ENCODE measurements at regions not wholly inside any gene's neighbourhood (a gene's known extent, or its start where the extent isn't known, plus 50 kb on each side); places are given as distances from the start of the nearest gene placed in this dataset.
A peak's percentile ranks its signal among the peaks of the same experiment; 100 is the strongest.
"Not testable (repeated sequence)": the region's sequence is repeated elsewhere in the genome, so short reads cannot be mapped to it uniquely, and the experiment has no call there.

DNA sequence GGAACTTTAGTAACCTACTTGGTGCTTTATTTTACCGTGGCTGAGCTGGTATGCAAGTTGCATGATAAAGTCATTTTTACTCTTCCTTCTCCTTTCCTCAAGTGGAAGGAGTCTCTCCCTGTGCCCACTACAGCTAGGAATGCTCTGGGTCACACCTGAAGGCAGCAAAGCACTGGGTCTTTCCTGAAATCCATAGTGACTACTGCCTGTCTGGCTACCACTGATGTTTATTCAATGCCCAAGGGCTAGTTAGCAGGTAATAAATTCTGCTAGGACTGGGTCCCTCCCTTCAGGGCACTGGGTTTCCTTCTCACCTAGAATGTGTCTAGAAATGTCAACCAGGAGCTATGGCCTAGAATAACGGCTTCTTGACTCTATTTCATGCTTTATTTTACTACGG lies 1081.4 kb downstream of the FAT4 start:
- CTCF ChIA-PET: interaction anchor here (0.6 kb wide), 1 partner anchor 11 kb away, joined by 3 read pairs; no protein-coding TSS in a partner anchor
- POLR2A ChIA-PET (ENCODE audit: low non-redundant PET): no interaction called here
- no peak overlapping the region for H3K27ac ChIP-seq
- no peak for DNase-seq (ENCODE audit: low spot score)
- TF ChIP-seq, protein P1, sequence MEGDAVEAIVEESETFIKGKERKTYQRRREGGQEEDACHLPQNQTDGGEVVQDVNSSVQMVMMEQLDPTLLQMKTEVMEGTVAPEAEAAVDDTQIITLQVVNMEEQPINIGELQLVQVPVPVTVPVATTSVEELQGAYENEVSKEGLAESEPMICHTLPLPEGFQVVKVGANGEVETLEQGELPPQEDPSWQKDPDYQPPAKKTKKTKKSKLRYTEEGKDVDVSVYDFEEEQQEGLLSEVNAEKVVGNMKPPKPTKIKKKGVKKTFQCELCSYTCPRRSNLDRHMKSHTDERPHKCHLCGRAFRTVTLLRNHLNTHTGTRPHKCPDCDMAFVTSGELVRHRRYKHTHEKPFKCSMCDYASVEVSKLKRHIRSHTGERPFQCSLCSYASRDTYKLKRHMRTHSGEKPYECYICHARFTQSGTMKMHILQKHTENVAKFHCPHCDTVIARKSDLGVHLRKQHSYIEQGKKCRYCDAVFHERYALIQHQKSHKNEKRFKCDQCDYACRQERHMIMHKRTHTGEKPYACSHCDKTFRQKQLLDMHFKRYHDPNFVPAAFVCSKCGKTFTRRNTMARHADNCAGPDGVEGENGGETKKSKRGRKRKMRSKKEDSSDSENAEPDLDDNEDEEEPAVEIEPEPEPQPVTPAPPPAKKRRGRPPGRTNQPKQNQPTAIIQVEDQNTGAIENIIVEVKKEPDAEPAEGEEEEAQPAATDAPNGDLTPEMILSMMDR (conservative IDR thresholded peaks at IDR 0.05; ENCODE audit: low read depth): no peak

DNA sequence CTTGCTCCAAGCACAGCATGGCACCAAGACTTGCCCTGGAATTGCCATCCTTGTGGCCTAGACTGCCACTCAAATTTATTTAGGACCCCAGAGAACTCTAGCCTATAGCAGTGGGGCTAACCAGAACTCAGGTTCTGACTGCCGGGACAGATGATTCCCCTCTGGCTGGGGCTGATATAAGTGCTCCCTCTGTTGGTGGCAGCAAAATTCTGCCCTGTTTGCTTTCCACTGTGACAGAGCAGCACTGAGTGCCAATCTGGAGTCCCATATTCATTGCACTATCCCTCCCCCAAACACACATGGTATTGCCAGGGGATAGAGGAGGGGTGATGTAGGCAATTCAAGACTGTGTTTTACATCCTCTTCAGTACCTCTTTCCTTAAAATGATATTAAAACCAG lies 1081.9 kb downstream of the FAT4 start:
- CTCF ChIA-PET: no interaction called here
- POLR2A ChIA-PET (ENCODE audit: low non-redundant PET): no interaction called here
- TF ChIP-seq, protein P1 (conservative IDR thresholded peaks at IDR 0.05; ENCODE audit: low read depth): no peak
- no peak for DNase-seq (ENCODE audit: low spot score)
- no peak overlapping the region for H3K27ac ChIP-seq

DNA sequence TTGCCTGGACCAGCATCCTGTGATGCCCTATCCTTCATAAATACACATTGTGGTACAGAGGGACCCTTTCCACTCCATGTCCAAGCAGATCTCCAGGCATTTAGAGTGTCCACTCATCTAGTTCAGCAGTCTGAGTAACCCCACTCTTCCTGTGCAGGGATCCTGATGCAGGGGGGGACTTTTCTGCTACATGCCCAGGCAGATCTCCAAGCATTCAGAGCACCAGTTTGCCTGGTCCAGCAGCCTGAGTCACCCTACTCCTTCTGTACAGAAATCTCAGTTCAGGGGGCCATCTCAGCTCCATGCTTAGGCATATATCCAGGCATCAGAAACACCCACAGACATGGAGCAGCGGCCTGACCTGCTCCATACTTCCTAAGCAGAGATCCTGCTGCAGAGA lies 1089.8 kb downstream of the FAT4 start:
- CTCF ChIA-PET: no interaction called here
- DNase-seq (ENCODE audit: low spot score): peak; percentile 1

DNA sequence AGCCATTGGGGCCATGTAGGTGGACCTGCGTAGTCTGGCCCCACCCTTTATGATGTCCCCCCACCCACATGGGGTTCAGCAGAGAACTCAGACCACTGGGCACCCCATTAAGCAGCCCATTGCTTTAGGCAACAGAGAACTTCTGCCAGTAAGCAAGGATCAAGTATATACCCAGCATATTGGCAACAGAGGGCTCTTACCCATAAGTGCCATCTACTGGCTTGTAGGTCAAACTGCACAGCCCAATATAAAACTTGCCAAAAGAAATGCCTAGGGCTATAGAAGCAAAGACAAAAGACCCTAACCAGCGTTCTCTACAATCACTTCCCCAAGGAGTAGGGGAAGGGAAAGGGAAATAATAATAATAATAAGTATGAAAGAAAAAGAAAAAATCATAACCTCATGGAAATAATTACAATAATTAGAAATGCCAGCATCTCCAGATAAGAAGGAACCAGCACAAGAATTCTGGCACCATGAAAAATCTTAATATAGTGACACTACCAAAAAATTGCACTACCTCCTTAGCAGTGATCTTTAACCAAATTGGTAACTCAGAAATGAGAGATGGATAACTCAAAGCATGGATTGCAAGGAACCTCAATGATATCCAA lies 1090.7 kb downstream of the FAT4 start:
- no peak overlapping the region for H3K27ac ChIP-seq
- no peak for DNase-seq (ENCODE audit: low spot score)
- POLR2A ChIA-PET (ENCODE audit: low non-redundant PET): no interaction called here
- TF ChIP-seq, protein P1 (conservative IDR thresholded peaks at IDR 0.05; ENCODE audit: low read depth): no peak
- CTCF ChIA-PET: no interaction called here

More for the DNA sequence above, 1089.8 kb downstream of the FAT4 start:
- POLR2A ChIA-PET (ENCODE audit: low non-redundant PET): no interaction called here
- H3K27ac ChIP-seq: no peak overlapping the region
- TF ChIP-seq, protein P1 (conservative IDR thresholded peaks at IDR 0.05; ENCODE audit: low read depth): no peak

DNA sequence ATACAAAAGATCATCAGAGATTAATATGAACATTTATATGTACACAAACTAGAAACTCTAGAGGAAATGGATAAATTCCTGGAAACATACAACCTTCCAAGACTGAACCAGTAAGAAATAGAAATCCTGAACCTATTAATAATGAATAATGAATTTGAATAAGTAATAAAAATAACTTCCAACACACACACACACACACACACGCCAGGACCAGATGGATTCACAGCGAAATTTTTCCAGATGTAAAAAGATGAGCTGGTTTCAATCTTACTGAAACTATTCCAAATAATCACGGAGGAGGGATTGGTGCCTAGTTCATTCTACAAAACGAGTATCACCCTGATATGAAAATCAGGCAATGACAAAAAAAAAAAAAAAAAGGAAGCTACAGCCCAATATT lies 1095.0 kb downstream of the FAT4 start:
- H3K27ac ChIP-seq: no peak overlapping the region
- TF ChIP-seq, protein P1 (conservative IDR thresholded peaks at IDR 0.05; ENCODE audit: low read depth): no peak
- no peak for DNase-seq (ENCODE audit: low spot score)
- CTCF ChIA-PET: no interaction called here
- POLR2A ChIA-PET (ENCODE audit: low non-redundant PET): no interaction called here

DNA sequence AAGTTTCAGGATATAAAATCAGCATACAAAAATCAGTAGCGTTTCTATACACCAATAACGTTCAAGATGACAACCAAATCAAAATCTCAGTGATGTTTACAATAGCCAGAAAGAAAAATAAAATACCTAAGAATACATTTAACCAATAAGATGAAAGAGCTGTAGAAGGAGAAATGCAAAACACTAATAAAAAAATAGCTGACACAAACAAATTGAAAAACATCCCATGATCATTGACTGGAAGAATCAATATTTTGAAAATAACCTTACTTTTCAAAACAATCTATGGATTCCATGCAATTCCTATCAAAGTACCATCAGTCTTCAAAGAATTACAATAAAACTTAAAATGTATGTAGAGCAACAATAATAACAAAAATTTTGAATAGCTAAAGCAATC lies 1096.3 kb downstream of the FAT4 start:
- POLR2A ChIA-PET (ENCODE audit: low non-redundant PET): no interaction called here
- no peak overlapping the region for H3K27ac ChIP-seq
- CTCF ChIA-PET: interaction anchor here (1.0 kb wide), 1 partner anchor 30 kb away, joined by 3 read pairs; no protein-coding TSS in a partner anchor
- no peak for DNase-seq (ENCODE audit: low spot score)
- TF ChIP-seq, protein P1 (conservative IDR thresholded peaks at IDR 0.05; ENCODE audit: low read depth): no peak

DNA sequence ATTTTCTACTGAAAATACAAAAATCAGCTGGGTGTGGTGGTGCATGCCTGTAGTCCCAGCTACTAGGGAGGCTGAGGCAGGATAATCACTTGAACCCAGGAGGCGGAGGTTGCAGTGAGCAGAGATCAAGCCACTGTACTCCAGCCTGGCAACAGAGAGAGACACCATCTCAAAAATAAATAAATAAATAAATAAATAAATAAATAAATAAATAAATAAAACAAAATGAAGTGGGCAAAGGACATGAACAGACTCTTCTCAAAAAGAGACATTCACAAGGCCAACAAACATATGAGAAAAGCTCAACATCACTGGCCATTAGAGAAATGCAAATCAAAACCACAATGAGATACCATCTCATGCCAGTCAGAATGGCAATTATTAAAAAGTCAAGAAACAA lies 1097.6 kb downstream of the FAT4 start:
- DNase-seq (ENCODE audit: low spot score): not testable (repeated sequence)

More for the DNA sequence above, 1097.6 kb downstream of the FAT4 start:
- POLR2A ChIA-PET (ENCODE audit: low non-redundant PET); H3K27ac ChIP-seq: not testable (repeated sequence)
- CTCF ChIA-PET: interaction anchor here (0.6 kb wide), 1 partner anchor 38 kb away, joined by 3 read pairs; no protein-coding TSS in a partner anchor

Measured in RWPE1 (cell line).